ENCODE measurements at regions not wholly inside any gene's neighbourhood (a gene's known extent, or its start where the extent isn't known, plus 50 kb on each side); places are given as distances from the start of the nearest gene placed in this dataset.

DNA sequence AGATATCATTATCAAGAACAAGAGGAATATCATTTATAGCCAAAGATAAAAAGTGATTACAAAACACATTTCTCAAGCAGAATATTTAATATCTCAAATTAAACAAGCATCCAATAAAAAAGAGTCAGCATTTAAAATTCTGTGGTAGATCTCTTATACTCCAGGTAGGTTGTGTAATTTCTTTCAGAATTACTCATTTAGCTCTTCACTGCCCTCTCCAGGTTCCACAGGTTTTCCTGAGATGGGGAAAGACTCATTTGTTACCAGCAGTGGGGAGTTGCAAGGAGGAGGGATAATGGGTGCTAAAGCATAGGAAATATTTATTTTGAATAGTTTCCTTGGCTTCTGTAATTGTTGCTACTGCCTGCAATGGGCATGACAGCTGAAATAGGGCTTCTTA is 83.1 kb upstream of the RASGRP1 start:
- DNase-seq (ENCODE audit: low spot score) = no peak

DNA sequence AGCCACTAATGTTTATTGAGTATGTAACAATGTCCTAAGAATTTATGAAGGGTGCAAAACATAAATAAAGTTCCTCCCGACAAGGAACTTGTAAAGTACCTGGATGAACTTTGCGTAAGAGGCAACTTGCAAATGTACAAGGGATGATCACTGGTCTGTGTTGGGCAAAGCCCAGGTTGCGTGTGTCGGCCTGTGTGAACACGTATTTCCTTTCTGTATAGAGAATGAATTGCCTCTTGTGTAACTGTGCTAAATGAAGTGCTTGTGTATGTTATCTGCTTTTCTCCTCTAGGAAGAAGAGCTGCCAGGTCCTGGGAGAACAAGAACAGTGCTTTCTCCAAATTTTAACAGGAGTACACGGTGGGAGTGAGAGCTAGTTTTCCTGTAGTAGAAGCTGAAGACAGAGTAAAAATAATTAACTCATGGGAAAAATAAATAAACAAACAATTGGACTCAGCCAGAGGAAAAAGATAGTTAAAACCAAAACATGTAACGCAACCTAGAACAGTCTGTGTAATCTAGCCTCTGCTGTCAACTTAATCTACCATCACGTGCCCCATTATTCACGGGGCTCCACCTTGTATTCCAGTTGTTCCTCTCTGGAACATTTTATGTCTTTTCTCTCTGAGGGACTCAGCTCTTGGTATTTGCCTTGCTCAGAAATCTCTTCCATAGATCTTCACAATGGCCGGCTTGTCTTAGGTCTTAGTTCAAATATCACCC is 83.7 kb upstream of the RASGRP1 start:
- no peak for DNase-seq (ENCODE audit: low spot score)

DNA sequence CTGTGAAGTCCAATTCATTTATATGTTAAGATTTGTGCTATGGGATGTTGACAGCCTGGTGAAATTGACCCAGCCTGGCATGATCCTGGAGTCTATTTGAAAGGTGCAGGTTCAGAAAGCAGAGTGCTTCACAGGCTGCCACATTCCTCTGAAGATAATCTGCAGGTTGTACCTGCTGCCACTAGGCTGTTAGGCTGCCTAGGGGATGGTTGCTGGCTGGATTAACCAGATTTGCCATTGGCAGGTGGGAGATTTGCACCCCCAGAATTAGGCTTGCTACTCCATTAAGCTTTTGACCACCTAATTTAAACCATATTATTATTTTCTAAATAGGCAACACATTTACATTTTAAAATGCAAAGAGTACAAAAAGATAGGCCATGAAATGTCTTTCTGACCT is 85.8 kb upstream of the RASGRP1 start:
- DNase-seq (ENCODE audit: low spot score) = no peak

DNA sequence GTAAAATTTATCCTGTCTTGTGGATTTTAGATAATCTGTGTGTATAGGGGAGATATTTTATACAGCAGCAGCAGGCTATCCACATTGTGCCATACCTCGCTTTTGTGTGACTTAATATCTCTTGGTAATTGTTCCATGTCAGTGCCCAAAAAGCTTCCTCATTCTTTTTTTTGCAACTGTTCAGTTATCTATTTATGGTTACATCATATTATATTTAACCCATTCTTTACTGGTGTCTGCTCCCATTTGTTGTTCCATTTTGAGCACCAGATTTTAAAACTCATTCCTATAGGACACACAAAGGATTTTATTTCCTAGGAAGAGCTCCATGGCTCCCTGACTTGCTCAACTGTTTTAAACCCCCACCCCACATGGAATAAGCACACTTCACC is 86.3 kb upstream of the RASGRP1 start:
- no peak for DNase-seq (ENCODE audit: low spot score)

DNA sequence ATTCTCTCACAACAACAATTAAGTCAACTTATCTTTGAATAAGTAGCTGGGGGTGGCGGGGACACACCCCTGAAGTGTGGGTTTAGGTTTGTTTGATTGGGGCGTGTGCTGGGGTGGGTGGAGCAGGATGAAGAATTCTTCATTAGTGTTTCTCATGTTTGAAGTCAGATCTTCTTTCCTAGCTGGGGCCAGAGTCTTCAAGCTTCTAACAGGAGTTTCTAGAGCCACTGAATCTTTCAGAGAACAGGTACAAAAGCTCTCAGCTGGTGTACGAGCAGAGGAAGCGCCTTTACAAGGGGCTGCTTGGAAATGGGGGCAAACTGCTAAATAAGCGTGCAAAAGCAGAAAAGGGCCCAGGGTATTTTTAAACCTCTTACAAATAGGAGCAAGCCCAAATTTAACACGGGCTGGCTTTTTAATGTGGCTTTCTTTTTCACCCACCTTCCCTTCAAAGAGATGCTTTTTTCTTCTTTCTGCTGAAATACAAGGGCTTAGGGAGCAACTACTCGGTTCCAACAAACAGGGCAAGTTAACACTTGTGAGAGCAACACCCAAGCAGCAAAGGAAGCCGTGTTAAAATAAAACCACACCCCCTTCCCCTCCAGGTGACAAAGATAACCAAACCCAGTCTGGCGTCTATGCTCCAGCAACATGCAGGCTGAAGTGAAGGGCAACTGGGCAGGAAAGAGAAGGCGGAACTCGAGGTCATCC is 86.9 kb upstream of the RASGRP1 start:
- no peak for DNase-seq (ENCODE audit: low spot score)

DNA sequence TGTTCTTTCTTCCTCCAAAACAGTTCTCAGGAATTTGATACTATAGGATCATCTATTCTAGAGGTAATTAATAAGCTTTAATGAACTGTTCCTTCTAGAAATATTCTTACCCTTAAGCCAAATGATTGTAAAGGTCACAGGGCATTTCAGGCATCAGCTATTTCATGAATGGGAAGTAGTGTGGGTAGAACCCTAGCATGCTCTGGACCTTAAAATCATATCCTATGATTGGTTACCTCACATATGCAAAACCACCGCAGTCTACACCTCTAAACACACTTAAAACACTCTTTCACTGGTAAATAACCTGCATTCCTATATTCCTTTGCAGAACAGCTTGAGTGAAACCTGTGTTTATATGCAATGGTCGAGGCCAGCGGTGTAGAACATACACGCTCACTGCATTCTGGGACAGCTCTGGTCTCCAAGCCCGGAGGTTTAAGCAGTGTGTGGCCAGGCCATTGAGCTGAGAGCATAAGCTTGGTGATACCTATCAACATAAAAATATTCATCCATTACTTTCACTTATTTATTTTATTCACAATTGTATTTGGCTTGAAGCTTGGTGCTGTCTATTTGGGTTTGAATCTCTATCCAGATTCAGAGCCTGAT is 87.7 kb upstream of the RASGRP1 start:
- no peak for DNase-seq (ENCODE audit: low spot score)

DNA sequence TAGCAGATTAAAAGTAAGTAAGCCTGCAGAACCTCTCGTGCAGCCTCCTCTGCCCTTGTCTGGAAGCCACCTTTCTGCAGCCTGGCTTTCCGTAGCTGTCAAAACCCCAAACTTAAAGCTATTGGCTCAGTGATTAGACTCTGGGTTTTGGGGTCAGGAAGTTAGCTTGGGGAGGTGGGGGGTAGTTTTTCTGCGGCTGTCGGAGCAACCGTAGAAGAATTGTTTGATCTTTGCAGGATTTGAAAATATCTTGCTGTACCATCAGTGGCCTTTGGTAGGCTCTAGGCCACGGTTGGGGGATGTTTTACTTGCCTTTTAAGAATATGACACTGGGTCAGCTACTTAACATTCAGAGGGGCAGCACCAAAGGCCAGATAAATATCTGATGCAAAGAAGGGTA is 88.4 kb upstream of the RASGRP1 start:
- no peak for DNase-seq (ENCODE audit: low spot score)

DNA sequence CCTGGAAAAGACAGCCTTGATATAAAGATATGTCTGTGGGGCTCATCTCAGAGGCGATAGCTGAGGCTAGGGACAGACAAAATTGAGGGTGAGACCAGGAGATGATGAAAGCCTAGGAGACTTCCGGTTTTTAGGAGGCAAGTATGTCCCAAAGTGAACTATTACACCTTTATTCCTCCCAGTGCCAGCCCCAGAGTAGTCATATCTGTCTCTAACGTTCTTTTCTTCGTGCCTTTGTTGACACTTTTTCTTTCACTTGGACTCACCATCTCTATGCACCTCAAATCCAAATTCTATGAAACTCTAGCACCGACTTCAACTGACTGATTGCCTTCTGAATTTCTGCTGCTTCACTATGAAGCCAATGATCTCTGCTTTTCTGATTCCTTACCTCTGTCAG is 93.8 kb upstream of the RASGRP1 start:
- no peak for DNase-seq (ENCODE audit: low spot score)

DNA sequence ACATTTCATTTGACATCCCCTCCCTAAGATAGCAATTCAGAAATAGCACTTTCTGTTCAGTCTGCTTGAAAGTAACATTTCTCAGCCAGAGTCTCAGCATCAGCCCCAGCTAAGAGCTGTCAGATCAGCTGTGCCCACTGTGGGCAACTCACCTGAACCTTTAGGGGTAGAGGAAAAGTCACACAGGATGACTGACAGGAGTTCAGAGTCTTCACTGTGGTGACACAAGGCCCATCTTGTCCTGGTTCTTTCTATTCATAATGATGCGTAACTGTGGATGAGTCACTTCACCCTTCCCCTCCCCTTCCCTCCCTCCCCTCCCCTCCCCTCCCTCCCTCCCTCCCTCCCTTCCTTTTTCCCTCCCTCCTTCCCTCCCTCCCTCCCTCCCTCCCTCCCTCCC is 96.1 kb upstream of the RASGRP1 start:
- no peak for DNase-seq (ENCODE audit: low spot score)

DNA sequence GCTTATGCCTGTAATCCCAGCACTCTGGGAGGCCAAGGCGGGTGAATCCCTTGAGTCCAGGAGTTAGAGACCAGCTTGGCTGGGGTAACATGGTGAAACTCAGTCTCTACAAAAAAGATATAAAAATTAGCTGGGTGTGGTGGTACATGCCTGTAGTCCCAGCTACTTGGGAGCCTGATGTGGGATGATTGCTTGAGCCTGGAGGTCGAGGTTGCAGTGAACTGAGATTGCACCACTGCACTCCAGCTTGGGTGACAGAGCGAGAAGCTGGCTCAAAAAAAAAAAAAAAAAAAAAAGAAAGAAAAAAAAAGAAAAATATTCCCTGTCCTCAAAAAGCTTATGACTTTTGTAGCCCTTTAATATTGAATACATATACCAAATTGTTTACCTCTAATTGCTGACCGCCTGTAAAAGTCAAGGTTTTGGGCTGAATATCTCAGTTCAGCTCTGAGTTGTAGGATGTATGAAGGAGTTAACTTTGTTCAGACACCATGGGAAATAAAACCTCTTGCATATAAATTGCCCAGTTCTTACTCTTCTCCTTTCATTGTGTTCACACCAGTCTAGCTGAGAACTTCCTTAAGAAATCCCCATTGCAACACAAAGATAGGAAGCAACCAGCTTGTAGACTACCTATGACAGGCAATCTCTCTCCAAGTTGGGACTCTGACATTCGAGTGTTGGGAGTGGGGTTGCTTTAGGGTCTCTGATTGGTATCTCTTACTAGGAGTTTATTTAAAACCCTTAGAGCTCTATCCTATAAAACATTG is 97.6 kb upstream of the RASGRP1 start:
- no peak for DNase-seq (ENCODE audit: low spot score)

DNA sequence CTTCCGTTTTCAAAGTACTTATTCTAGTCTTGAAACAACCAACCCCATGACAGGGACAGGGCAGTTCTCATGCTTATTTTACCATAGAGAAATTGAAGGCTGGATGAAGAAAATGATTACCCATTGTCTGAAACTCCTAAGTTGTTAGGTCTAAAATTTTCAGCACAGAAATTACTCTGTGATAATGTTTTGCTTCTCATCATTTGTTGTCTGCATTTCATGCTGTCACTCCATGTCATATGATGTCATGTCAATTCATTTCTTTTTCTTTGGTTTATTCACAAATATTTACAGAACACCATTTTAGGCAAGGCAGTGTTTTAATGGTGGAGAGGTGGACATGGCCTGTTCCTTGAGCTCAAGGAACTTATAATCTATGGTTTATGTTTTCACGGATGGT is 98.2 kb upstream of the RASGRP1 start:
- DNase-seq (ENCODE audit: low spot score) = no peak

DNA sequence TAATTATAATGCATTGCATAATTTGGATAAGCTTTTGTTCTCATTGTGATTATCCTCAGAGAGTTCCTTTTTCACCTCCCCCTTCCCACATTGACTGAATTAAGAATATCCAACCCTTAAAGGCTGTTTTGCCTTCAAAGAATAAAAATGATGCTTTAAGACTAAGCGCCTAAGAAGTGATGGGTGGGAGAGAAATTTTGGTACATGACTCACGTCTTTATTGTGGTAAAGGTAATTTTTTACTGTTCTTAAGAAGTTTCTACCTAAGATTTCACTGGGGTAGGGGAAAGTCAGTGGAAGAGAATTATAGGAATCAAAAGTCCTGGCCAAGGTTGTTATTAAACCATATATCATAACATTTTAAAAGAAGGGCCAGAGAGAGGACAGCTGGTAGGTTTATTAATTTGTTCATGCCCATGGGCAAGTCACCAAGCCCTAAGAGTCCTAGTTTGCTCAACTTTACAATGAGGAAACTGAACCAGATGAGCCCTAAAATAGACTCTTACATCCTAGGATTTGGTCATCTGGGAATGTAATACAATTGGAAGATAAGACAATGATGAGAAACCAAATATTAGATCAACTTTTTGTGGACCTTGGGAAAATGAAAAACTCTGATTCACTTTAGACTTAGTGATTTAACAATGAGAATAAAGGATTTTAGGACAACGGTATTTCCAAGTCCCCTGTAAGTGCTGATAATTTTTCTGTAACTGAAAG is 101.1 kb upstream of the RASGRP1 start:
- DNase-seq (ENCODE audit: low spot score) = no peak

DNA sequence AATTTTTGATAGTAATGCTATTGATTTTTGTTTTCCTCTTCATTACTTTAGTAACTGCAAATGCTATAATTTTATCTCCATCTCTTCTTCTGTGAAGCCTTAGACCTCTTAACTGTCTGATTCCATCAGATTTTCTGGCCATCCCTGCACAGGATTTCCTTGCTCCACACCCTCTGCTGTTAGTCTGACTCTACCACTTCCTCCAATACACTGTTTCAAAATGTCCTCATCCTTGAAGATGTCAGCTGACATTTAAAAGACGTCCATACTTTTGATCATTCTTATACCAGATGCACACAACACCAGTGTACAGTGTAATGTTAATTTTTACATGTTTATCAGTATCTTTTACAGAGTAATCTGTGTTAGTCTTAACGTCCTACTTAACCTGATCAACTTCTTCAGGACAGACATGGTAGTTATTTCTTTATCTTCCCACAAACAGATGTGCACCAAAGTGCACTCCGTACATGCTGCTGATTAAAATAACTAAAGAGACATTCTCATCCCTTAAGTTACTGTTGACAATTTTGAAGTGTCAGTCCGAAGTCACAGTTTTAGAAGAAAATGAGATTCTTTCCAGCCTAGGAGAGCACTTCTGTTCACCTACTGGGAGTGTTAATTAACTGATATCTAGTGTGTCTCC is 102.4 kb upstream of the RASGRP1 start:
- DNase-seq (ENCODE audit: low spot score) = no peak

DNA sequence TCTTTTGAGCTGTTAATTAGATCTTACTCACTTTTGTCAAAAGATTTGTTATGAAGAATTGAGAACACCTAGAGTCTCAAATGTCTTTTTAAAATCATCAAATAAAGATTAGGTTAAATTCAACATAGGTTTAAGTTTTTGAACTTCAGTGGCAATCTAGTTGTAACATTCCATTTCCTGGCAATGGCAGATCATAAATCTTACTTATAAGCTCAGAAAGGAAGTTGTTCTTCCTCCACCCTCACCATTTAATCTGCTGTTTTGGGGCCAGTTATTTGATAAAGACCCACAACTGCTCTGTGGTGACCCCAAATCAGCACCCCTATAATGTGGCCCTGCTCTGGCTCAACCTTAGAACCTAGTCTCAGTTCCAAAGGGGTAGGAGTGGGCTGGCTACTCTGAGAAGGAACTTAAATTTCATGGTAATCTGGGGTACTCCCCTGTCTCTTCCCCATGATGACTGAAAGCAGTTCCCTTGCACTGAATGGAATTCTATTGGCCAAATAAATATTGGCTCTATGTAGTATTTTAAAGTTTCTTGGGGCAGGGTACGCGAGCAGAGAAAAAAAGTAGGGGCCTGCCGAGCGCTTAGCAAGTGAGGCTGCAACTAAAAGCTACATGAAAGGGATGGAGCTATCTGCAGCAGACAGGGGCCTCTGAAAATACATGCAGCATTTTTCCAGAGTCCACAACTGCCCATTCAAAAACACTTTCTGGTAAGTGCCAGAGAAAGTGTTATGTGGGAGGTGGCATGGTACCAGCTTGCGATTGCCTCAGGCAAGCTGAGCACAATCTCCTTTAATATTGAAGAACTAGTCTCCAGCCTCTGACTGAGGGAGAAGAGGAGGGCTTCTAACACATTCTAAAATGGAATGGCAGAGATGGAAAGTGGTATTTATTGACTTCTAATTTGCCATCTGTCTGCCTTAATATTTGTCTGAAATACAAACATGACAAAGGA is 103.6 kb upstream of the RASGRP1 start:
- DNase-seq (ENCODE audit: low spot score) = no peak

DNA sequence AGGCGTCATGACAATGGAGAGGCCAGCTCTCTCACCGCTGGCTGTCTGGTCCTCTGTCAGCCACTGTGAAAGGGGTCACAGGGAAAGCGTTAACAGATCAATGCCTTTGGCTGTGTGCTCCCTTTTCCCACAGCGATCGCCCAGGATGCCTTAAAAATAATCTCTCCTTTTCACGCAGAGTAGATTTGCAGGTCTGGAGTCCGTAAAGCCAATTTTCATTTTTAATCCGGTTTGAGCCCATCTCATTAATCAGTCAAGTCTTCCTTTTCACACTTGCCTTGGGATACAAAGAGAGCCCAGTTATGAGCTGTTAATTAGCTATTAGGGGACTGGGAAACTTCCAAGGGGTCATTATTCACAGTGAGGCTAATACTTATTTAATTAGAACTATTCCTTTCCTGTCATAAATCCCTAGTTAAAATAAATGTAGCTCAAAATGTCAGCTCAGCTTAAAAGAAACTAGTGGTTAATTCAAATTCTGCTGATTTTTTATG is 104.3 kb upstream of the RASGRP1 start:
- DNase-seq (ENCODE audit: low spot score) = no peak

DNA sequence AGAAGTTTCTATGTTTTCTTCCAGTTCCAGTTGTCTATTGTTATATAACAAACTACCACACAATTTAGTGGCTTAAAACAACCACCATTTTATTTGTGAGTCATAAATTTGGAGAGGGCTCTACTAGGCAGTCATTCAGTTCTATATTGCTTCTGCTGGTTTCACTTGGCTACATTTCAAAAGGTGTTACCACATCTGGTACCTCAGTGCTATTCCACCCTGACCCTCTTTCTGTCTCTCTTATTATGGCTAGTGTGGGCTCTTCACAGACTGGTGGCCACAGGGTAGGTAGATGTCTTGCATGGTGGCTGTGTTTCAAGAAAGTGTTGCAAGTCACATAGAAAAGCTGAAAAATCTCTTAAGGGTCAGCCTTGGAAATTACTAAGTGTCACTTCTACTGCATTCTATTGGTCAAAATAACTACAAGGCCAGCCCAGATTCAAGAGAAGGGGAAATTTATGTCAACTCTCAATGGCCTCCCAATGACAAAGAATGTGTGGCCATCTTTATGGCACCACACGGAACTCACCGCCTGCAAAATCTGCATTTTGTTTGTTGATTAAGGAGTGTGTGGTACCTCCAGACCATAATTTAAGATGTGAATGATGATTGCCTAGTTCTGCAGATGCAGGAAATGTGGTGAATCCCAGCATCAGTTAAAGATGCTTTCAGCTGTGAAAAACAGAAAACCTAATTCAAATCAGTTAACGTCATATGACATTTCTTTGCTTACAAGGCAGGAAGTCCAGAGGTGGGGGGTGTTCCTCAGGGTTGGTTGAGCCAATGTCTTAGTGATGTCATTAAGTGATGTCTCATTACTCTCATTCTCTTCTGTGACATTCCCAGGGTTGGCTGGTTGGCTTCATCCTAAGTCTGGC is 105.8 kb upstream of the RASGRP1 start:
- DNase-seq (ENCODE audit: low spot score) = no peak

DNA sequence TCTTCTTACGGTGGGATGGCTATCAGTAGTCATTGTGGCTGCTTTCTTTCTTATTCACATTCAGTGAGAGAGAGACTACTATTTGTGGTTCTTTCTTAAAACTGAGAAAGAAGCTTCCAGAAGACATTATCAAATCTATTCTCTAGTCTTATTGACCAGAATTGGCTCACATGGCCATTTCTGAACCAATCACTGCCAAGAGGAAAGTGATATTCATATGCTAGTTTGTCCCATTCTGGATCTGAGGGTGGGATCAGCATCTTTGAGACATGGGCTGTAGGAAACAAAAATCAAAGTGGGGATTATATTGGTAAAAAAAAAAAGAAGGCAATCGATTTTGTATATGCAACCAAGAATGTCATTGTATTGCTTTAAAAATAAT is 106.4 kb upstream of the RASGRP1 start:
- DNase-seq (ENCODE audit: low spot score) = no peak

DNA sequence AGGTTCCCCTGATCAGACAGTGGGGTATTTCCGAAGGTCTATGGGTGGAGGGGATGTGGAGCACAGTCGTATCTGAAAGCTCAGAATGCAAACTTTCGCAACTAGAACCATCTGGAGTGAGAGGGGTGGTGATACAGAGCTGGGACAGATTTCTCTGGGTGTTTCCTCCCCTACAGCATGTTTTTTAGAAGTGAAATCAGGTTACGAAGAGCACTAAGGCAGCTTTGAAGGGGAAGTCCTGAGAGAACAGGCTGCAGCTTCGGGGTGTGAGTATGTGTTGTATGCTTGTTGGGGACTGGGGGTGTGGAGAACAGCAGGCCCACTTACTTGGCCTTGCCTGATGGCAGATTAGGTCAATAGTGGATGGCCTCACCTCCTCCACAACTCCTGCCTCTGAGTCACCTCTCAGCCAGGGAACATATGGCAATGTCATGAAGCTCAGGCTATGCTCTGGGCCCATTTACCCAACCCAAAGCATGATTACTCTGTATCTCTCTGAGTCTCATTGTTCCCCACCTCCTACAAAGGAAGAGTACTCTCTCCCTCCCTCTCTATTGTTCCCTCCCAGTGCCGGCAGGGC is 107.2 kb upstream of the RASGRP1 start:
- no peak for DNase-seq (ENCODE audit: low spot score)

DNA sequence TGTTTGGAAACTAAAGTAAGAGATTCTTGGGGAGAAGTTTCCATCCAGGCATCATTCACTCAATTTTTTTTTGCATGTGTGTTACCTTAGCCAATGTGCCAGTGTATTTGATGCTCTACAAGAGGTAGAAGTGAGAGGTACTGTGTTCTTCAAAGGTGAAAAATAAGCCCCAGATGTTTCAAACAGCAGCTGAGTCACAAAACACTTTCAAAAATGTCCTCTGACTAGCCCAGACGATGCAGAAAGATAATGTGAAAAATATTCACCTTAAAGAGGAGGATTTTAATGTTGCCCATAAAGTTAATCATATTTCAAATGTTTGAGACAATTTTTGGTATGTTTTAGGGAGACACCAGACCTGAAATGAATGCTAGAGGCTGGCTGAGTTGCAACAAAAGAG is 107.7 kb upstream of the RASGRP1 start:
- no peak for DNase-seq (ENCODE audit: low spot score)

Data from AG20443 (cell line).